ENCODE measurements at regions not wholly inside any gene's neighbourhood (a gene's known extent, or its start where the extent isn't known, plus 50 kb on each side); places are given as distances from the start of the nearest gene placed in this dataset.

DNA sequence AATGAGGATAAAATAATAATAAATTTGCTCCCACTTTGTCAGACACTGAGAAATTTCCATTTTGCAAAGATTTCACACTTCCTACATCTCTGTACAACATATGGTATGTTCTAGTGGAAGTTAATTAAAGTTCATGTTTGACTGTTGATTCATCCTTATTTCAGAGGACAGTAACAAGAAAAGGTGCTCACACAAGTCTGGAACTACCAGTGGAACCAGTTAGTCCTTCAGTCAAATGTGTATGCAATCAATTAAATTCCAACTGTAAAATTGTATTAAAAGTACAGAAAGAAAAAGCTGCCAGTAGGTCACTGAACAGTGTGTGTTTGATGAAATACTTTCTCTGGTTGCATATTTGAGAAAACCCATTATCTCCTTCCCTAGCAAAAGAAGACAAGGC is 496.0 kb upstream of the PKN2 start:
- no peak for DNase-seq

DNA sequence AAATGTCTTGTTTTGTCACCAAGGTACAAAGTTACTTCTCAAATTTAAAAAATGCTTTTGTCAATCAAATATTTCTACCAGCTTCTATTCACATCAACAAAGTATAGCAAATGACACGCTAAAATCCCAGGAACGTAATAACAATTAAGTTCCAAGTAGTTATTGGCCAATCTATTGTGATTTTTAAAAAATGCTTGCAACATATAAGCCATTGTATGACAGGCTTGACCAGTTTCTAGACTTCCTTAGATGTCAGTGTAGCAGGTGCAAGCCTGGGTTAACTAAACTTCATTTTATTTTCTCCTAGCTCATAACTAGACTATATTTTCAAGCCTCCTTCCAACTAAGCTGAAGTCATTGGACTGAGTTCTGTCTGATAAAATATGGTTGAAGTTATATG is 494.5 kb upstream of the PKN2 start:
- no peak for DNase-seq

DNA sequence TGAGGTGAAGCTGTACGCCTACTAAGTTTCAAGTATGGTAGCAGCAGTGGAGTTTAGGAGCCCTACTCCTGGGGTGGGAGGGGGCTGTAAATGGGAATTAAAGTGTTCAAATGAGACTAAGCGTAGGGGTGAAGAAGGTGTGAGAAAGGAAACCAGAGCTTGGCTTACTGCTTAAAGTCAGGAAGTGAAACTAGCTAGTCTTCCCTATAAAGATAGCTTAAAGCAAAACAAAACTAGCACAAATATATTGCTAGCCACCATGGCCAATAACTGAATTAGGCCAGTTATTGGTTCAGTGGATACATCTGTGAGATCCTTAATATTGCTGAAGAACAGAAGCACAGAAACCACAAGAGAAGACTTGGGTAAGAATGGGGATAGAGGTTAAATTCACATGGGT is 492.2 kb upstream of the PKN2 start:
- DNase-seq = no peak

DNA sequence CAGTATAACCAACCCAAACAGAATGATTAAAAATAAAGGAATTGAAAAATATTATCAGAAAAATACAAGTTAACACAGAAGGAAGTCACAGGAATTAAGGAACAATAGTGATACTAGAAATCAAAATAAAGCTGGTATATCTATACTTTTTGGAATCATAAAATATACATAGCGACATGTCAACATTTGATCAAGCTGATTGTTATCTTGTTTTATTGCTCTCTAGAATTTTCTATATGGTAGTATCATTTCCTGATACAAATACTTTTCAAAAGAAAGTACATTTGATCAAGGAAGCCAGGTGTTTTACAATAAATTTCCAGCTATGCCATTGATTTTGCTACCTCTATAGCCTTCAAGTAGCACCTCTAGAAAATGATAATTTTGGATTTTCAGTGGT is 489.5 kb upstream of the PKN2 start:
- DNase-seq = no peak

DNA sequence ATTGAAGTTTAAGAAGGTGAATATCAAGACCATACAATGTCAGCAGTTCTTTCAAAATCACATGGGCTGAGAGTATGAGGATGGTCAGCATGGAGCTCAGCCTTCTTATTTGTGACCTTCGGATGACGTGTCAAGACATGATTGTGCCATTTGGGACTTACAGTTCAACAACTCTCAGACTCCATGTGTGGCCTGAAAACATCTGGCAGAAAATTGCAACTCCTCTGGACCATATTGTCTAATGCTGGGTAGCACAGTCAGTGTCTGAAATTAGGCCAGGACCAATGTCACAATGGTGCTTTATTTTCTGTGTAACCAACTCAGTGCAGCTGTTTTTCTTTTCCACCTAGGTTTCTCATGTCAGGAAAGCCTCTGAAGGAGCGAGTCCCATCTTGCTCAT is 483.5 kb upstream of the PKN2 start:
- DNase-seq = no peak

DNA sequence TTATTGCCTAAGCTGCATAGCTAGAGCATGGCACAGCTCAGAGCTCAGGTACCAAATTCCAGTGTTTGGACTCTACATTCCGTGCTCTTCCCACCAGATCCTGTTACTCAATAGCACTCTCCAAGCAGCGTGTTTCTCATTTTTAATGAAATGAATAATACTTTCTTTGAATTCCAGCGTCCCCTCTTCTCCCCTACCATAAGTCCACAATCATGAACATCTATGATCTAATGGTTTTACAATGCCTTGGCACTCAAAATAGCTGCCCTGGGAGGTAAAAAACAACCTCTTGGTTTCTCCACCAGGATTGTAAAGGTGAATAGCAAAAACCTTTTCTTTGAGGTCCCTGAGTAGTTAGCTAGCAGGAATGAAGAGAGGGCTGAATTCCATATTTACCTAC is 480.0 kb upstream of the PKN2 start:
- DNase-seq = peak; percentile 41

DNA sequence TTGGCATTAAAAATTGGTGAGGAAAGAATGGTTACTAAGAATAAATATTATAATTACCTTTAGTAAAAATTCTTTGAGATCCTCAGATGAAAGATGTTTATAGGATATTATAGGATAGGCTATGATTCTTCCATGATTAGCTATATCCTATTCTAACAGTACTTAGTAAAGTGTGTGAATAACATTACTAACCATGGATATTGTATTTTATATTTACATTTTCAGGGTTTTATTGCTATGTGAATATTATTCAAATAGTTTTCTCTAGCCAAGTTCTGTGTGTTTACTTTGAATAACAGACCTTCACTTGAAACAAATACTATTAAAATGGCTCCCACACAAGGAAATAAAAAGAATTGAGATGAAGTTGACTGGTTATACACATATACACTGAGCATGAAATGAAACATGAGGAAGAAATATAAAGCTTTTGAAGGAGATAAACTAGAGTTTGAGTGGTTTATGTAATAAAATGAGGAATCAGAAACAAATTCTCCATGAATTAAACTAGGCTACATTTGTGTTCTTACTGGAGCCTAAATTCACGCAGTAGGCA is 479.4 kb upstream of the PKN2 start:
- no peak for DNase-seq

DNA sequence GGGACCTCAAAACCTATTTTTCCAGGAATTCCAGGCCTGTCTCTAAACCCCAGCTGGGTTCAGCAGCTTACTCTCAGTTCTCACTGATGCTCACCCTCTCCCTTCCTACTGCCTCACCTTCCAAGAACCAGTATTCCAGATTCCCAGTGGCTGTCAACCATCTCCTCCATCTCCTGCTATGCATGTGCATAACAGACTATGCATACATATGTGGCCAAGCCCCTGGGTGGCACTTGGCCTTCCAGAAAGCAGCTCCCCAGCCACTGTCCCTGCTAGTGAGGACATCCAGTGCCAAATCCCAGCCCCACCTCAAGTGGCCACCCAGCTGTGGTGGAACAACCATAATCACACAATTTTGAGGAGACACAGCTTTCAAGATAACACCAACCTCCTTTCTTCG is 475.7 kb upstream of the PKN2 start:
- DNase-seq = no peak

DNA sequence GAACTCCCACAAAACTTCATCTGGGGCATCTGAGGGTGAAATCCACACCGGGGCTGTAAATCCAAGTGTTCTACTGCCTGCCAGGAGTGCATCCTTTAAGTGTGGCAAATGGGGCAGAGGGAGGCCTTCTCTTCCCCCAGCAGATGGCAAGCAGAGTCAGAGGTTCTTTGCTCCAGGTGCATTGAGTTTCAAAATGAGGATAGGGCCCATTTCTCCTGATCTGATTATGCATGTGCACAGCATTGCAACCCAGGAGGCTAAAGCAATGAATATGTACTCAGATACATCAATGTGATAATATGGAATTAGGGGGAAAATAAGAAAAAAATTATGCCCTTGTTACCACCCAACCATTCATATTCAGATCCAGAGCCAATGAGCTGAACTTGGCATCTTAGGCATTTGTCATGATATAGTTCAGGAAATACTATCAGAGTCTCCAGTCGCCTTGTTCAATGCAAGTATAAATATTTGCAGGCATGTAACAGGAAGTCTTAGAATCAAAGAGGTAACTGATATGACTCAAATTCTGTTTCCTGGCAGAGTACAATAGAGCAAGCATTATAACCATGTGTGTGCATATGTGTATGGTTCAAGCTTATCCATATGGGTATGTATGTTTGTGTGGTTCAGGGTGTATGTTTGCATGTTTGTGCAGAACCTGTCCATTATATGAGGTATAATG is 473.8 kb upstream of the PKN2 start:
- DNase-seq = no peak

DNA sequence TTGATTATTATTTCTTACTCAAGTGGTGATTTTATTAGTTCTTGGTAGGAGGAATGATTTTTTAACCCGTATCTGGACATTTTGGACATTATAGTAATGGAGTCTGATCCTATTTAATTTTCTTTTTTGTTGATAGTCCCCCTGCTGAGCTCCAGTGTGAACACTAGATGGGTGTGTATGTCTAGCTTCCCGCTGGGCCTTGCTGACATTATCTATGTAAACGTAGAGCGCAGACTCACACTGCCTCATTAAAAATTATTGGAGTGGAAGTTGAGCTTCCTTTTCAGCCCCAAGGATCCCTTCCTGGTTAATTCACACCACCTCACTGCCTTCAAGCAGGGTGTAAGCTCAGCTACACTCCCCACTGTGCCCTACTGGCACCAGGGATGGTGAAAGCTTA is 467.6 kb upstream of the PKN2 start:
- DNase-seq = no peak

DNA sequence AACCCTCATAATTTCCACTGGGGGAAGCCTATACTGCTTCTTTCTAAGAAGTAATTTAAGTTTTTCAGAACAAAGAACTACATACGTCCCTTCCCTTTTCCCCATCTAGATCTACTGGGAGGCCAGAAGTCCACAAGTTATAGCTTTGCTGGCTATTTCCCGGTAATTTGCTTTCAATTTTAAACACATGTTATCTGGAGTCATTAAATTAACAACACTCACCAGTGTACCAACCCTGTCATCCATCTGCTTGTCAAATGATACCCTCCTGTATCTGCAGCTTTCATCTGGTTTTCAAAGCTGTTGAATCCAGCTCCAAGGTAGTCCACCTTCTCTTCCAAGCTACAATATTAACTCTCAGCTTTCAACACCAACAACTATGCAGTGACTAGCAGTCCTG is 466.7 kb upstream of the PKN2 start:
- no peak for DNase-seq

DNA sequence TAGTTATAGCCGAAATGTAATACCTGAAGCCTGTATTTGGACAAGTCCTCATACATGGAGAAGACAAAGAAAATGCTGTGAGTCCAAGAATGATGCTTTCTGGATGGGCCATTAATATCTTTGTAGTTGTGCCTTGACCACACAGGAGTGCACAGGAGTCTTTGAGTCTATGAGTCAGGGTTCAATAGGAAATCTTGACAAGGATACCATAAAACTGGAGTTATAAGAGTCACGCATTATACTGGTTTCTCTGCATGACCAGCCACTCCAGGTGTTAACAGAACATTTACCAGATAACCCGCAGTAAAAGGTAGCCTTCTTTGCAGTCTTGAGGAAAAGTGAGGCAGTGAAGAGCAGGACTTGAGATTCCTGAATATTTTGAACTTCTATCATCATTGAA is 464.6 kb upstream of the PKN2 start:
- no peak for DNase-seq

DNA sequence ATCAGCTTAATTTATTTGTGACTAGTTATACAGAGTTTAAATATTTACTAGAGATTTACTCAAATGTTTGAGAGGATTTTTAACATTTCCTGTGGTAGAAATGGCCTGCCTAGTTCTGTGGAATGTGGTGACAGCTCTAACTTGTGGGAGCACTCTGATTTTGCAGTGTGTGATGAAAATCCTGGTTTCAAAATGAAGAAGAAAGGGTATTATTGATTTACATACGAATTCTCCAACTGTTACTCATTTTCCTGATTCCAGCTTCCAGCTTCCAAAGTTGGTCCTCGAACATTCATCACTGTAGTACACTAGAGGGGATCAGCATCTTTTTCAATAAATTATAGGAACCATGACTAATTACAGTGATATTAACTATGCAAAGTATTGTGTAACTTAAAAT is 462.7 kb upstream of the PKN2 start:
- peak; percentile 95 for DNase-seq

DNA sequence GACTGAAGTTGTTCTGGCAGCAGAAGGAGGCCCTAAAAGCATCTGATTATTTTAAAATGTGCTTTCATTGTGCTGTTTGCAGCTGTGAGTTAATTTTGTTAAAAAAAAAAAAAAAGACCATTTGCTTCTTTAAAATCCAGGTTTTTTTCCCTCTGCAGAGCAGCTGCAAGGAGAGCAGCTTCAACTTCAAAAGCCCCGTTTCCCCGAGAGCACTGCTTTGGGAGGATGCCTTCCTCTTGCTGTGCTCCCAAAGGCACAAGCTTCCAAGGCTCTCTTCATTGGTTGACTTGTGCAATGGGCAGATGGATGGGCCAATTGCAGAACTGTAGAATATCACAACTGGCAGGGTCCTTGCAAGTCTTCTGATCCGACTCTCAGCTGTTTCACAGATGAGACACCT is 459.2 kb upstream of the PKN2 start:
- DNase-seq = no peak

DNA sequence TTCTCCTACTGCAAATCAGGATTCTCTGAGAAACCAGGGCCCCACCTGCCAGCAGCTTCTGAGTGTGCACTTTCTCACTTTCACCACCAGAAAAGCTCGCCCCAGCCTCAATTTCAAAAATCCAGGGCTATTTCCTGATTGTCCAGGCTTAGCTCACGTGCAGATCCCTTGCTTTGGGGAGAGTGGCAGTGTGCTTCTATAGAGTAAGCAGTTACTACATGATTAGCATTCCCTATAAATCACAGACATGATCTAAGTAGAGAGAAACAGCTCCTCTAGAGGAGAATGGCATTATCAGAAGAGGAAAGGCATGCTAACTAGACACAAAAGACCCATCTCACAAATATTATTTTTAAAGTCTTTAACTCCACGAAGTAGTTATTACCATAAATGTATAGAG is 456.0 kb upstream of the PKN2 start:
- DNase-seq = no peak

DNA sequence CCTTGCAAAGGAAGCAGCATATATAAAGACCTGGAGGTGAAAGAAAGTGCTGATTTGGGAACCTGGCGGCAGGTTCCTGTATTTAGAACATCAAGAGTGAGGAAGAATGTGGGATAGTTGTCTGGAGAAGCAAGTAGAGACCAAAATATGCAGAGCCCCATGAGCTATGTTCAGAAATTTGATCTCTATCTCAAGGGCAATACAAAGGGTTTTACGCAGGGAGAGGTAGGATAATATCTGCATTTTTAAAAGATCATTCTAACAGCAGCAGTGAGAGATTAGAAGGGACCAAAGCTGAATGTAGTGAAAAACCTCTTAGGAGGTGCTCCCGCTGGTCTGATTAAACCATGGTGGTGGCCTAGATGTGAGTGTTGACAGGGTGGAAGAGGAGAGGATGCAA is 453.9 kb upstream of the PKN2 start:
- no peak for DNase-seq

DNA sequence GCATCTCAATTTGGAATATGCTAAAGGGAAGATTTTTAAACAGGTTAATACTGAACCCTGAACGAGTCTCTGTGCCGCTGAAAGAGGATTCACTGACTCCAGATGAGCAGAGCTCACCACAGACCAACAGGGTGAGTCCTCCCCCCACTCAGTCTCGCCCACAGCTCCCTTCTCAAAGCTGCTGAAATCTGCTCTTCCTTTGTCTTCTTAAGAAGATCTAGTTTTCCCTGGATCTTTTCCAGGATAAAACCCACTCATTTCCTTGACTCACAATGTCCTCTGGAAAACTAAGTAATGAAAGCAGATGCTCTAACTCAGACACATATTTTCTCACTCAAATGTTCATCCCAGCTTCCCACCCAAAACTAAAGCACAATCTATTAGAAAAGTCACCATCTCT is 447.0 kb upstream of the PKN2 start:
- DNase-seq = peak; percentile 96

DNA sequence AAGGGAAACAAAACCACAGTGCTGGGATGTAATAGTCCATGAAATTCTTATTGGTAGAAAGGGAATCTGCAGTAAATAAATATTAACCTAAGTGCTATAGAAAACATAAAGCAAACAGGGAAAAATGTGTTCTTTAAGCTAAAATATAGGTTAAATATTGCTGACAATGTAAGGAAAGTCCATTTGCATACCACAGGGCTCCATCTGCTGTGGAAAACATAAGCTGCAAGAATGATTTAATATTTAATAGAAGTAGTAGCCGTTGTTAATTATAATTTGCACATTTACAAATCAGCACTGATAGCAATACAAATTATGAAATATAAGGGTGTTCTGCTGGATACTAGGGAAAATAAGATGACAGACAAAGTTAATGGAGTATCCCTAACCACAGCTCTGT is 444.9 kb upstream of the PKN2 start:
- DNase-seq = peak; percentile 14

DNA sequence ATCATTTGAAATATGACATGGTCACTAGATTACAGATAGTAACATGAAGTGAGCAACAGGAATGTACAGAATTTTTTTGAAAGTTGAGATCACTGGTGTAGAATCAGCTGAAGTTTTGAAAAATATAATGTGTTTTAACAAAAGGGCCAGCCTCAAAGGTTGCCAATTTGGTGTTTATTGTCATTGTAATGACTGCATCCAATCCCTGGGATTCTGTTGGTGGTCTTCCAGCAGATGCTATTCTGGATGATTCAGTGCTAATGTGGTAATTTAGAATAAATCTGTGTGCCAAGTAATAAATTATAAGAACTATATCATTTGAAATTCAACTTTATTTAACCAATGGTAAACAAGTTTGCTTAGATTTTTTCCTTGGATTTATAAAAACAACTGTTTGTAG is 436.4 kb upstream of the PKN2 start:
- peak; percentile 42 for DNase-seq

DNA sequence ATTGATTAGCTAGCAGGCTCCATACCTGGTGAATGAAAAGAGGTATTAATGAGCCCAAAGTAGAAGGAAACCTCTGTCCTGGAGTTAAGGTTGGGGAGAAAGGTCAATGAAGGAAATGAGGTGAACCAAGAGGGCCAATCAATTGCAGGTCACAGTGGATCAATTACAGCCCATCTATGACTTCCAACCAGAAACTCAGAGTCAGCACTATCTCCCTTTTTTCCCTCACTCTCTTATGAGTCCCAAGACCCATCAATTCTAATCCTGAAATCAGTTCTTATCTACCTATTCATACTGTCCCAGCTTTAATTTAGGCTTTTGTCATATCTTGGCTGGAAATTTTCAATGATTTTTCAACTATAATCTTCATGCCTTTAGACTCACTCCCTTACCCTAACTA is 433.2 kb upstream of the PKN2 start:
- DNase-seq = no peak

DNA sequence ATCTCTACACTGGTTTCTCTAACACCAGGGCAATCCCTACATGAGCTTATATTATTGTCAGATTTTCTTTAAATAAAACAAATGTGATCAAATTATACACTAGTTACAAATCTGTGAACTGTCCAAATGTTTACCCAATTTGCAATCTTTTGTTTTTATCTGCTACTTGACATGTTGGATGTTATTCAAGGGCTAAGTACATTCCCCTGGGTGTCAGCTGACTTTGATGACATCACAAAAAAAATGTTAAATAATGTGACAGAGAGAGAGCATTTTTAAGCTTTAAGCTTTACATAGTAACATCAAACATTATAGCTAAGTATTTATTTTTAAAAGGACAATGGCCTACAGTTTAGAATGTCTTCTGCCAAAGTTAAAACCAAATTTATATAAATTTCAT is 431.3 kb upstream of the PKN2 start:
- DNase-seq = no peak

DNA sequence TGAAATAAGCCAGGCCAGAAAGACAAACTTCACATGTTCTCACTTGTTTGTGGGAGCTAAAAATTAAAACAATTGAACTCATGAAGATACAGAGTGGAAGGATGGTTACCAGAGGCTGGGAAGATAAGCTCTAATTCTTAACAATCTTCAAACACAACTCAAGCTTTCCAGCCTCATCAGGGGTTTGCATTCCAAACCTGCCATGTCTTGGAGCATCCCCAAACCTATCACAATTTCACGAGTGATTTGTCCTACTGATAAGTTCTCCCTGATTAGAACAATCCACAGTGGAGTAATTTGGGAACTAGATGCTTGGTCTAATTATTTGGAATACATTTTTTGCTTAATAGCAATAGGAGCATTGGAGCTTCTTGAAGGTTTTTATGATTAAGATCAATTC is 418.5 kb upstream of the PKN2 start:
- no peak for DNase-seq

DNA sequence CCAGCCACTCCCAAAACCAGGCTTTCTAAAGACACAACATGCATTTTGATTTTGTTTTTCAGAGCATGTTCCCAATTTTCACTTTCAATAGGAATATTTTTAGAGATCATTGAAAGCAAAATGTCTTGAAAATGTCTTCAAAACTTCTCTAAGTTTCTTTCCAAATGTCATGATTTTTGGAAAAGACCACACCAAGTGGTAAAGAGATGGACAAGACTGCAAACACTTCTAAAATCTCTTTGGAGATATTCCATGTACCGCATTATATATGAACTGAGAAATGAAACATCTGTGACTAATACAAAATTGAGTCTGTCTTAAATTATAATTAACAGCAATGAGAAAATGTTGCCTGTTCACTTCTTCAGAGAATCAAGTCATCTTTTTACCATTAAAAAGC is 418.0 kb upstream of the PKN2 start:
- DNase-seq = peak; percentile 31

DNA sequence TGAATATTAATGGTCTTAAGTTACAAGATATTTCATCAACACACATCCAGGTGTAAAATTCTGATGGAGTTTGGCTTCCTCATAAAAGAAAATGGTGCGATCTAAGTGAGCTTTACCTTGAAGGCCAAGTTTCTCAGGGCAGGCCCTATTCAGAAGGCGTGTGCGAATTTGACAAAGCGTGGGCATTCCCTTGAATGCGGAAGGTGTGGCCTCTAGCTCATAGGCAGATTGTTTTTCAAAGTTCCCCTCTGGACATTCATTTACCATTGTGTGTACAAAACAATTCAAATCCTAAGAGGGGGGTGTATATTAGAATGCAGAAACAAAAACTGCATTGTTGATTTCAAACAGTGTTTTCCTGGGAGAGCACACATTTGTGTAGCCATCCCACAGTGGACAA is 411.9 kb upstream of the PKN2 start:
- DNase-seq = no peak

DNA sequence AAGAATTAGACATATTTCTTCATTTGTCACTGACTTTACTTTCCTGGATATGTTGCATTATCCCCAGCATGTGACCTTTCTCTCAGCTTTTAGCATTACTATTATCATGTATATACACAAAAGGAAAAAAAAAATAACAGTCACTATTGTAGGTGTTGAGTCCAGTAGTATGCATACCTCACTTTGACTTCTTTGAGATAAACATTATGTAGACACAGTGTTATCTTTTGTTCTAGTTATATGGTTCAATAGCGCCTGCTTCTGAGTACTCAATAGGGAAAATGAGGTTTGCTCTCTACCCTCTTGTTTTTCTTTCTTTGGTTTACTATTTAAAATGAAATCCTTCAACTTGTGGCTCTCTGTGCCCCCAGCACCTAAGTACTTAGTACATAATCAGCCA is 409.6 kb upstream of the PKN2 start:
- no peak for DNase-seq

Measured in fibroblast of upper back skin (primary cell).